Spleen (tissue), 11 donors: ENCODE measurements at regions not wholly inside any gene's neighbourhood (a gene's known extent, or its start where the extent isn't known, plus 50 kb on each side); places are given as distances from the start of the nearest gene placed in this dataset.

Experiments
- DNase-seq: peaks from one replicate; pipeline ENCODE4 v3.0.0-alpha.2; 2020
- H3K27ac ChIP-seq, 8 donors: fragments of 200-600 bp; sonication (generic) in 7 of 8; 1 replicate in 4 of 8; 2 replicates in 4 of 8; pipeline versions ENCODE4 v1.5.0 to v1.8.0; 2016 to 2021; ENCODE audit warnings: inconsistent platforms in 4 of 8, mild to moderate bottlenecking in 4 of 8, moderate library complexity in 1 of 8
- H3K27me3 ChIP-seq, 7 donors: fragments of 200-600 bp; sonication (generic) in 6 of 7; replicated peaks in 1 of 7; 1 replicate in 4 of 7; 2 replicates in 3 of 7; pipeline versions ENCODE4 v1.5.0 to v1.8.0; 2016 to 2021; ENCODE audit warnings: inconsistent platforms in 3 of 7, mild to moderate bottlenecking in 1 of 7
- H3K36me3 ChIP-seq, 6 donors: fragments of 200-600 bp; sonication (generic) in 5 of 6; 1 replicate in 4 of 6; 2 replicates in 2 of 6; pipeline versions ENCODE4 v1.5.0 to v1.8.0; 2016 to 2021; ENCODE audit warnings: inconsistent platforms in 2 of 6
- H3K4me1 ChIP-seq, 6 donors: fragments of 200-600 bp; sonication (generic) in 5 of 6; 1 replicate in 3 of 6; 2 replicates in 3 of 6; pipeline versions ENCODE4 v1.5.0 to v1.8.0; 2016 to 2021; ENCODE audit warnings: inconsistent platforms in 3 of 6
- H3K4me3 ChIP-seq, 8 donors: fragments of 200-600 bp; sonication (generic) in 7 of 8; 1 replicate in 4 of 8; 2 replicates in 4 of 8; pipeline versions ENCODE4 v1.5.0 to v1.8.0; 2016 to 2021; ENCODE audit warnings: inconsistent platforms in 4 of 8, mild to moderate bottlenecking in 4 of 8, moderate library complexity in 2 of 8
- H3K9me3 ChIP-seq, 8 donors: fragments of 200-600 bp; sonication (generic) in 7 of 8; 1 replicate in 4 of 8; 2 replicates in 4 of 8; pipeline versions ENCODE4 v1.5.0 to v1.8.0; 2016 to 2021; ENCODE audit warnings: inconsistent platforms in 4 of 8
- CTCF ChIP-seq, 11 experiments: fragments of 200-600 bp in 7 of 11; fragments of 450-650 bp in 4 of 11; sonication (generic) in 4 of 11; IDR thresholded peaks in 8 of 11; conservative IDR thresholded peaks in 3 of 11; 1 replicate in 7 of 11; 2 replicates in 4 of 11; pipeline versions ENCODE4 v1.4.0 to v1.8.0; 2016 to 2021; ENCODE audit warnings: antibody characterized with exemption in 11 of 11, inconsistent platforms in 4 of 11, mild to moderate bottlenecking in 1 of 11
- POLR2A ChIP-seq, 3 donors: fragments of 450-650 bp; IDR thresholded peaks; one replicate each; pipeline ENCODE4 v1.5.1; 2017; ENCODE audit warnings: antibody characterized with exemption in 3 of 3, mild to moderate bottlenecking in 1 of 3
- POLR2AphosphoS5 ChIP-seq, 3 donors: sonication (generic); formaldehyde crosslinking; IDR thresholded peaks; one replicate each; pipeline ENCODE4 v1.5.1; 2017; ENCODE audit warnings: antibody characterized with exemption in 3 of 3
- WGBS, 5 donors: extraction: QIAGEN DNeasy Blood & Tissue Kit in 3 of 5; methylation state at CpG; one replicate each; pipeline versions ENCODE4 v1.1.5 to v1.1.7; 2013 to 2018; 5-methylcytosine and 5-hydroxymethylcytosine counted together
- intact Hi-C: fragments of 100-400 bp; cut with DNase I; formaldehyde crosslinking; loops from one replicate; pipeline ENCODE4 v1.15.0; 2023; ENCODE audit warnings: low total_unique reads
- donor health status: healthy with polysubstance abuse.
- donor health status: DM: no; HTN: no; CAD: no; lungs with moderate emphysema.
- donor health status: DM: no; HTN: no; CAD: no.
- donor health status: Bipolar disorder and iron deficiency.
- donor health status: healthy.
- donor health status: DM: no; HTN: no; CAD: no.
- donor health status: DM: yes; HTN: yes; CAD: no.

- H3K36me3 ChIP-seq: no peaks in the 10 kb centered on the region
- DNase-seq: no peak
- no peaks in the 10 kb centered on the region for H3K27me3 ChIP-seq
- no peaks in the 10 kb centered on the region for H3K4me1 ChIP-seq
- H3K9me3 ChIP-seq: peaks cover 0 to 12% (median 3%) of the 10 kb centered on the region in 8 donors
- no peak overlapping the region for H3K4me3 ChIP-seq
- intact Hi-C loops: no loop called here
- no peak overlapping the region for H3K27ac ChIP-seq
- TF ChIP-seq POLR2AphosphoS5 (IDR thresholded peaks at IDR 0.05): no peak
- TF ChIP-seq POLR2A (IDR thresholded peaks at IDR 0.05): no peak
- no peak for TF ChIP-seq CTCF (IDR thresholded peaks at IDR 0.05 in 8 of 11, conservative IDR thresholded peaks at IDR 0.05 in 3 of 11)
- 33 to 77% (median 75%) methylated on average over 1 of the region's 1 CpG for WGBS, 5 donors
These were observed 180.8 kb upstream of the POM121L12 start for GRCh38 chr7:52854681-52855080.

GRCh38 chr7:52851547-52851946, 183.9 kb upstream of the POM121L12 start:
- no peak for DNase-seq
- Histone ChIP-seq H3K36me3 (no peaks in the 10 kb centered on the region), H3K27ac (no peak overlapping the region), H3K9me3 (peaks cover 0 to 27% (median 17%) of the 10 kb centered on the region in 8 donors), H3K4me1 (no peaks in the 10 kb centered on the region), H3K27me3 (no peaks in the 10 kb centered on the region), H3K4me3 (no peak overlapping the region)
- TF ChIP-seq POLR2A (IDR thresholded peaks at IDR 0.05) (no peak), CTCF (IDR thresholded peaks at IDR 0.05 in 8 of 11, conservative IDR thresholded peaks at IDR 0.05 in 3 of 11) (no peak), POLR2AphosphoS5 (IDR thresholded peaks at IDR 0.05) (no peak)
- WGBS, 5 donors: 37 to 47% (median 41%) methylated on average over 2 of the region's 2 CpGs
- intact Hi-C loops: no loop called here

GRCh38 chr7:52843436-52843835, 192.0 kb upstream of the POM121L12 start:
- intact Hi-C loops: no loop called here
- Histone ChIP-seq H3K4me1 (no peaks in the 10 kb centered on the region), H3K9me3 (peaks cover 0 to 27% (median 19%) of the 10 kb centered on the region in 8 donors), H3K27ac (no peak overlapping the region), H3K36me3 (no peaks in the 10 kb centered on the region), H3K4me3 (no peak overlapping the region), H3K27me3 (no peaks in the 10 kb centered on the region)
- WGBS, 5 donors: 16 to 30% (median 18%) methylated on average over 1 of the region's 1 CpG
- no peak for DNase-seq
- TF ChIP-seq CTCF (IDR thresholded peaks at IDR 0.05 in 8 of 11, conservative IDR thresholded peaks at IDR 0.05 in 3 of 11): no peak
- no peak for TF ChIP-seq POLR2A (IDR thresholded peaks at IDR 0.05)
- no peak for TF ChIP-seq POLR2AphosphoS5 (IDR thresholded peaks at IDR 0.05)

- Histone ChIP-seq H3K4me3 (no peak overlapping the region), H3K4me1 (no peaks in the 10 kb centered on the region), H3K27me3 (no peaks in the 10 kb centered on the region), H3K36me3 (no peaks in the 10 kb centered on the region), H3K27ac (no peak overlapping the region), H3K9me3 (peaks cover 0 to 22% (median 10%) of the 10 kb centered on the region in 8 donors)
- TF ChIP-seq CTCF (IDR thresholded peaks at IDR 0.05 in 8 of 11, conservative IDR thresholded peaks at IDR 0.05 in 3 of 11) (no peak), POLR2A (IDR thresholded peaks at IDR 0.05) (no peak), POLR2AphosphoS5 (IDR thresholded peaks at IDR 0.05) (no peak)
- no peak for DNase-seq
- intact Hi-C loops: no loop called here
- WGBS, 5 donors: 87 to 98% (median 90%) methylated on average over 4 of the region's 4 CpGs
These were observed 193.1 kb upstream of the POM121L12 start for GRCh38 chr7:52842202-52842900.
